ENCODE measurements at regions not wholly inside any gene's neighbourhood (a gene's known extent, or its start where the extent isn't known, plus 50 kb on each side); places are given as distances from the start of the nearest gene placed in this dataset.

GRCh38 chr7:36014961-36015360 lies 138.1 kb upstream of the EEPD1 start:
- TF ChIP-seq CTCF (IDR thresholded peaks at IDR 0.05) (no peak), POLR2A (IDR thresholded peaks at IDR 0.05) (no peak)
